ENCODE measurements at regions not wholly inside any gene's neighbourhood (a gene's known extent, or its start where the extent isn't known, plus 50 kb on each side); places are given as distances from the start of the nearest gene placed in this dataset.
"Not testable (repeated sequence)": the region's sequence is repeated elsewhere in the genome, so short reads cannot be mapped to it uniquely, and the experiment has no call there.

GRCh38 chr4:79587207-79587606, 179.2 kb upstream of the GK2 start:
- TF ChIP-seq TEAD4 (IDR thresholded peaks at IDR 0.05; ENCODE audit: borderline replicate concordance, insufficient read depth); REST (IDR thresholded peaks at IDR 0.05; ENCODE audit: low read depth, low read length); MAX (IDR thresholded peaks at IDR 0.05; ENCODE audit: low read depth); CTCF (IDR thresholded peaks at IDR 0.05); JUND (IDR thresholded peaks at IDR 0.05); FOXJ3 (CRISPR knock-in tag; IDR thresholded peaks at IDR 0.05); NFIC (IDR thresholded peaks at IDR 0.05; ENCODE audit: borderline replicate concordance); POLR2AphosphoS5 (IDR thresholded peaks at IDR 0.05; ENCODE audit: low read depth, low read length); CHD2 (IDR thresholded peaks at IDR 0.05; ENCODE audit: low read length, partially characterized antibody): not testable (repeated sequence)

All from SK-N-SH (cell line).